ENCODE measurements at regions not wholly inside any gene's neighbourhood (a gene's known extent, or its start where the extent isn't known, plus 50 kb on each side); places are given as distances from the start of the nearest gene placed in this dataset.
"Not testable (repeated sequence)": the region's sequence is repeated elsewhere in the genome, so short reads cannot be mapped to it uniquely, and the experiment has no call there.

GRCh38 chr11:129503646-129504045 is 128.0 kb downstream of the BARX2 start:
- DNase-seq (ENCODE audit: low read depth), result no peak

GRCh38 chr11:129505266-129505665 is 129.6 kb downstream of the BARX2 start:
- DNase-seq (ENCODE audit: low read depth), result no peak

- DNase-seq (ENCODE audit: low read depth), result no peak
These were observed 132.5 kb downstream of the BARX2 start for GRCh38 chr11:129508163-129508562.

- no peak for DNase-seq (ENCODE audit: low read depth)
These were observed 152.6 kb downstream of the BARX2 start for GRCh38 chr11:129528296-129528695.

- DNase-seq (ENCODE audit: low read depth), result no peak
These were observed 154.7 kb downstream of the BARX2 start for GRCh38 chr11:129530154-129530895.

- DNase-seq (ENCODE audit: low read depth), result no peak
These were observed 157.7 kb downstream of the BARX2 start for GRCh38 chr11:129533395-129533794.

GRCh38 chr11:129536338-129536737 is 160.7 kb downstream of the BARX2 start:
- no peak for DNase-seq (ENCODE audit: low read depth)

GRCh38 chr11:129538323-129538722 is 162.7 kb downstream of the BARX2 start:
- no peak for DNase-seq (ENCODE audit: low read depth)

- no peak for DNase-seq (ENCODE audit: low read depth)
These were observed 168.1 kb downstream of the BARX2 start for GRCh38 chr11:129543515-129544290.

GRCh38 chr11:129544691-129545090 is 169.0 kb downstream of the BARX2 start:
- DNase-seq (ENCODE audit: low read depth), result no peak

GRCh38 chr11:129546266-129546665 is 170.6 kb downstream of the BARX2 start:
- no peak for DNase-seq (ENCODE audit: low read depth)

- no peak for DNase-seq (ENCODE audit: low read depth)
These were observed 181.8 kb downstream of the BARX2 start for GRCh38 chr11:129557421-129557820.

- DNase-seq (ENCODE audit: low read depth), result no peak
These were observed 193.4 kb downstream of the BARX2 start for GRCh38 chr11:129569007-129569406.

- not testable (repeated sequence) for DNase-seq (ENCODE audit: low read depth)
These were observed 197.0 kb downstream of the BARX2 start for GRCh38 chr11:129572667-129573066.

- DNase-seq (ENCODE audit: low read depth), result no peak
These were observed 197.5 kb downstream of the BARX2 start for GRCh38 chr11:129573161-129573560.

GRCh38 chr11:129574431-129574830 is 198.8 kb downstream of the BARX2 start:
- no peak for DNase-seq (ENCODE audit: low read depth)

GRCh38 chr11:129576652-129577051 is 201.0 kb downstream of the BARX2 start:
- no peak for DNase-seq (ENCODE audit: low read depth)

- DNase-seq (ENCODE audit: low read depth), result no peak
These were observed 202.4 kb downstream of the BARX2 start for GRCh38 chr11:129578006-129578405.

GRCh38 chr11:129580278-129580677 is 204.6 kb downstream of the BARX2 start:
- no peak for DNase-seq (ENCODE audit: low read depth)

- DNase-seq (ENCODE audit: low read depth), result no peak
These were observed 208.7 kb downstream of the BARX2 start for GRCh38 chr11:129584316-129584715.

GRCh38 chr11:129589190-129589860 is 213.7 kb downstream of the BARX2 start:
- no peak for DNase-seq (ENCODE audit: low read depth)

GRCh38 chr11:129590030-129590752 is 214.5 kb downstream of the BARX2 start:
- DNase-seq (ENCODE audit: low read depth), result no peak

All from non-pigmented ciliary epithelial cell (primary cell).